SU-DHL-6 (cell line): ENCODE measurements at regions not wholly inside any gene's neighbourhood (a gene's known extent, or its start where the extent isn't known, plus 50 kb on each side); places are given as distances from the start of the nearest gene placed in this dataset.

ENCODE experiments used
- H2AFZ ChIP-seq: fragments of 200-600 bp; sonication (generic); 2 replicates; pipeline ENCODE4 v1.6.1; 2014; ENCODE audit warnings: low read depth, mild to moderate bottlenecking, moderate library complexity, mixed read lengths, antibody characterized with exemption, low read length; ENCODE audit not compliant: severe bottlenecking
- H3F3A ChIP-seq: fragments of 200-600 bp; shearing (Covaris generic); 2 replicates; pipeline ENCODE4 v1.6.0; 2016; ENCODE audit warnings: antibody characterized with exemption, mild to moderate bottlenecking; ENCODE audit not compliant: insufficient read depth
- H3K27ac ChIP-seq: fragments of 200-600 bp; sonication (generic); 2 replicates; pipeline ENCODE4 v1.5.1; 2016; ENCODE audit warnings: low read depth, mild to moderate bottlenecking, low read length, moderate library complexity, mixed read lengths
- H3K27me3 ChIP-seq: fragments of 200-600 bp; sonication (generic), shearing (Covaris generic); 2 replicates; pipeline ENCODE4 v1.6.0; 2014; ENCODE audit warnings: mild to moderate bottlenecking, low read length
- H3K36me3 ChIP-seq: fragments of 200-600 bp; sonication (generic); 2 replicates; pipeline ENCODE4 v1.6.1; 2014; ENCODE audit warnings: mild to moderate bottlenecking, low read length, mixed read lengths
- H3K4me2 ChIP-seq: fragments of 300-600, 200-600 bp; shearing (Covaris generic), sonication (generic); 2 replicates; pipeline ENCODE4 v1.6.0; 2014; ENCODE audit warnings: low read length, low read depth, mild to moderate bottlenecking; ENCODE audit not compliant: poor library complexity, severe bottlenecking
- H3K4me3 ChIP-seq: fragments of 200-600 bp; sonication (generic); 2 replicates; pipeline ENCODE4 v1.5.1; 2014; ENCODE audit warnings: antibody characterized with exemption, low read length, mild to moderate bottlenecking, mixed read lengths; ENCODE audit not compliant: insufficient read depth, poor library complexity, severe bottlenecking
- H3K79me2 ChIP-seq: fragments of 200-600 bp; sonication (generic); 2 replicates; pipeline ENCODE4 v1.6.1; 2014; ENCODE audit warnings: mild to moderate bottlenecking, low read length, moderate library complexity; ENCODE audit not compliant: insufficient read depth
- H3K9ac ChIP-seq: fragments of 200-600 bp; sonication (generic); 2 replicates; pipeline ENCODE4 v1.7.0; 2014; ENCODE audit warnings: mild to moderate bottlenecking, low read length
- H3K9me2 ChIP-seq: fragments of 200-600 bp; sonication (generic); replicated peaks from 2 replicates; pipeline ENCODE4 v1.6.1; 2014; ENCODE audit warnings: low read length; ENCODE audit not compliant: insufficient read depth
- H3K9me3 ChIP-seq: fragments of 200-600 bp; sonication (generic); 2 replicates; pipeline ENCODE4 v1.6.1; 2014; ENCODE audit warnings: low read length, mixed read lengths; ENCODE audit not compliant: insufficient read depth
- H4K20me1 ChIP-seq: fragments of 200-600 bp; sonication (generic); 2 replicates; pipeline ENCODE4 v1.6.1; 2014; ENCODE audit warnings: low read depth, mild to moderate bottlenecking, antibody characterized with exemption, low read length, moderate library complexity, mixed read lengths
- CTCF ChIP-seq: fragments of 200-600 bp; sonication (generic); IDR thresholded peaks from one replicate; pipeline ENCODE4 v1.5.1; 2017; ENCODE audit warnings: antibody characterized with exemption, mild to moderate bottlenecking, low read length, moderate library complexity; ENCODE audit not compliant: insufficient read depth, poor library complexity, severe bottlenecking
- EZH2phosphoT487 ChIP-seq: fragments of 200-600 bp; sonication (generic), shearing (Covaris generic); conservative IDR thresholded peaks from 2 replicates; pipeline ENCODE4 v1.6.1; 2018; ENCODE audit warnings: mild to moderate bottlenecking, antibody characterized with exemption, low read length, moderate library complexity, mixed read lengths

DNA sequence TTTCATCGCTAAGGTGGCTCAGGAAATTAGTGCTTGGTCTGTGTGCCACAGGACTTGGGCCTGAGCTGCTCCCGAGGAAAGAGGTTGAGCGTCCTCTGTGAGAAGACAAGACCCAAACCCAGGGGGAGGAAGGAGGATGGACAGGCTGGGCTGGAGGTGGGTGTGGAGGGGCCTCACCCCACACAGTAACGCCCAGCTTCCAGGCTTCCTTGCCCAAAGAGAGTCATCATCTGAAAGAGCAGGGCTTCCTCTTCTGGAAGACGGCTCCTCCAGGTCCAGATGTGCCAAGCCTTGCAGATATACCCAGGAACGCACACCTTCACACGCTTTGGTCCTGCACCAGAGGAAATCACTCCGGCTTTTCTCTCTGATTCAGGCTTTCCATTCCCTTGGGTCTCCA lies 127.8 kb upstream of the MGMT start:
- Histone ChIP-seq H3K4me2 (no peak overlapping the region), H3K27me3 (no peaks in the 10 kb centered on the region), H3K9me2 (no peaks in the 10 kb centered on the region), H2AFZ (no peak overlapping the region), H3K27ac (no peak overlapping the region), H3K4me3 (no peak overlapping the region), H3K9ac (no peak overlapping the region), H4K20me1 (no peaks in the 10 kb centered on the region), H3K9me3 (no peaks in the 10 kb centered on the region), H3K79me2 (no peaks in the 10 kb centered on the region), H3K36me3 (no peaks in the 10 kb centered on the region), H3F3A (no peaks in the 10 kb centered on the region)
- TF ChIP-seq CTCF: no peak

GRCh38 chr10:129339841-129340240 lies 127.2 kb upstream of the MGMT start:
- Histone ChIP-seq H3K4me3 (no peak overlapping the region), H3K79me2 (no peaks in the 10 kb centered on the region), H3K9ac (no peak overlapping the region), H3K4me2 (no peak overlapping the region), H3K27me3 (no peaks in the 10 kb centered on the region), H4K20me1 (no peaks in the 10 kb centered on the region), H3K27ac (no peak overlapping the region), H3K36me3 (no peaks in the 10 kb centered on the region), H2AFZ (no peak overlapping the region), H3K9me2 (no peaks in the 10 kb centered on the region), H3F3A (no peaks in the 10 kb centered on the region), H3K9me3 (no peaks in the 10 kb centered on the region)
- TF ChIP-seq CTCF (no peak), EZH2phosphoT487 (no peak)

DNA sequence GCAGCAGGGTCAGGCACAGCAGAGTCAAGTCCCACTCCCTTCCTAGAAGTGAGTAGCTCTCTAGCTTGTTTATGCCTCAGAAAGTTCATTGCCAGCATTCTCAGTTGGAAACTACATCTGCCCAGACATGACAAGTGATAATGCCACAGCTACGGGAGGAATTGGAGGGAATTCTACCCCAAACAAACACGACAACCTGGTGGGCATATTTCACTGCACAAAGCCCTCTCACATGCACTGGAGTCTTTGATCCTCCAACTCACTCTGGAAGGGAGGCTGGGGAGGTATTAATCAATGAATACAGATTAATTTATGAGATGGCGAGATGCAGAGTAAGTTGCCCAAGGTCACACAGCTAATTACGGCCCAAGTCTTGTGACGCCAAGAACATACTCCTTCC lies 126.0 kb upstream of the MGMT start:
- no peaks in the 10 kb centered on the region for H3K9me2 ChIP-seq
- TF ChIP-seq CTCF (no peak), EZH2phosphoT487 (no peak)
- no peak overlapping the region for H3K4me2 ChIP-seq
- no peaks in the 10 kb centered on the region for H3K79me2 ChIP-seq
- no peak overlapping the region for H3K27ac ChIP-seq
- H3K4me3 ChIP-seq: no peak overlapping the region
- H2AFZ ChIP-seq: no peak overlapping the region
- no peaks in the 10 kb centered on the region for H3K27me3 ChIP-seq
- H3K9ac ChIP-seq: no peak overlapping the region
- no peaks in the 10 kb centered on the region for H3F3A ChIP-seq
- no peaks in the 10 kb centered on the region for H3K36me3 ChIP-seq
- no peaks in the 10 kb centered on the region for H4K20me1 ChIP-seq
- H3K9me3 ChIP-seq: no peaks in the 10 kb centered on the region

GRCh38 chr10:129342385-129342784 lies 124.7 kb upstream of the MGMT start:
- Histone ChIP-seq H3K9me2 (no peaks in the 10 kb centered on the region), H3K4me3 (no peak overlapping the region)

More at GRCh38 chr10:129342385-129342784, 124.7 kb upstream of the MGMT start:
- Histone ChIP-seq H3K4me2 (no peak overlapping the region), H3K27me3 (no peaks in the 10 kb centered on the region), H2AFZ (no peak overlapping the region), H4K20me1 (no peaks in the 10 kb centered on the region), H3K9ac (no peak overlapping the region), H3F3A (no peaks in the 10 kb centered on the region), H3K9me3 (no peaks in the 10 kb centered on the region), H3K79me2 (no peaks in the 10 kb centered on the region), H3K36me3 (no peaks in the 10 kb centered on the region), H3K27ac (no peak overlapping the region)
- no peak for TF ChIP-seq CTCF
- TF ChIP-seq EZH2phosphoT487: no peak
